Spleen (tissue), 3 donors: ENCODE measurements at regions not wholly inside any gene's neighbourhood (a gene's known extent, or its start where the extent isn't known, plus 50 kb on each side); places are given as distances from the start of the nearest gene placed in this dataset.

Experiments
- POLR2A ChIP-seq, 3 donors: fragments of 450-650 bp; IDR thresholded peaks; one replicate each; pipeline ENCODE4 v1.5.1; 2017; ENCODE audit warnings: antibody characterized with exemption in 3 of 3, mild to moderate bottlenecking in 1 of 3
- POLR2AphosphoS5 ChIP-seq, 3 donors: sonication (generic); formaldehyde crosslinking; IDR thresholded peaks; one replicate each; pipeline ENCODE4 v1.5.1; 2017; ENCODE audit warnings: antibody characterized with exemption in 3 of 3

- TF ChIP-seq POLR2A (IDR thresholded peaks at IDR 0.05) (no peak), POLR2AphosphoS5 (IDR thresholded peaks at IDR 0.05) (no peak)
Observed at GRCh38 chr11:13137844-13138301, 128.8 kb downstream of the RASSF10 start.
